ENCODE measurements at regions not wholly inside any gene's neighbourhood (a gene's known extent, or its start where the extent isn't known, plus 50 kb on each side); places are given as distances from the start of the nearest gene placed in this dataset.

DNA sequence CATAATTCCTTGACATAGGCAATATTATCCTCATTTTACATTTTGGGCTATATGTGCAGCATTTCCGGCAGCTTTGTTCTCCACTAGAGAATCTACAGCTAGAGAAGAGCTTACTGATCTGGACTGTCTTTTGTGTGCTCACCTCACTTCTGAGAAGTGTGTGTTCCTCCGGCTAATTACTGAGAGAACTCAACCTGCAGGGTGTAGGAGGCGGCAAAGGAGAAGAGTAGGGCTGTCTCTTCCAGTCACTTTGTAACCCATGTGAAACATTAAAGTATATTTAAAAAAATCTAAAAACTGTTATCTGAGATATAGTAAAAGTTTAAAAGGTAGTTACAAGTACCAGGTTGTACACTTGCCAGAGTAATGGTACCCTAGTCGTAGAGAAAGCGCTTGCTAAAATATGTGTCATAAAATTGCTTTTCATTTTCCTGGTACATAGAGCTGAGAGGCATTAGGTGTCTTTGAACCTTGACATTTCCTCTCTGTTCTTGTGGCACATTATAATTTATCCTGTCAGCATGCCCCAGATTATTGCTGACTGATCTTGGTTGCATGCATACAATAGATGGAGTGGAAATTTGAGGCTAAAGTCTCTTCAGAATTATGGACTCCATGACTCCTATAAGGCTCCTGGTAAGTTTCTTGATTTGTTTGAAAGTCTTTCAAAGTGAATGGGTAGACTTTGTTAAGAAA lies 381.9 kb downstream of the LMO7 start:
- Histone ChIP-seq H3K4ac (replicated peaks; ENCODE audit: insufficient read length, low read depth, low read length) (no peak overlapping the region), H2BK20ac (ENCODE audit: low read length) (no peak overlapping the region), H3K27me3 (replicated peaks in 1 of 4; ENCODE audit: control insufficient read depth in 3 of 4, extremely low read depth in 1 of 4, insufficient read depth in 3 of 4, low read length in 3 of 4) (no peaks in the 10 kb centered on the region), H2BK15ac (ENCODE audit: low read length) (no peak overlapping the region), H4K20me1 (replicated peaks in 1 of 2; ENCODE audit: control insufficient read depth in 1 of 2, insufficient read depth in 2 of 2, low read length in 2 of 2) (no peaks in the 10 kb centered on the region), H3K9ac (replicated peaks in 1 of 4; ENCODE audit: extremely low read depth in 1 of 4, low read depth in 3 of 4, low read length in 3 of 4) (no peak overlapping the region), H4K8ac (ENCODE audit: extremely low read depth, insufficient read depth, low read length) (no peak overlapping the region), H2BK12ac (ENCODE audit: low read depth, low read length) (no peak overlapping the region), H4K91ac (replicated peaks; ENCODE audit: insufficient read length, low read length) (no peak overlapping the region), H3K79me2 (ENCODE audit: control insufficient read depth in 1 of 2, insufficient read depth in 2 of 2, low read length in 2 of 2) (no peaks in the 10 kb centered on the region), H3K36me3 (ENCODE audit: control insufficient read depth in 2 of 4, insufficient read depth in 4 of 4, low read length in 3 of 4) (no peaks in the 10 kb centered on the region), H3K4me1 (replicated peaks in 1 of 4; ENCODE audit: control insufficient read depth in 3 of 4, insufficient read depth in 4 of 4, low read length in 3 of 4) (no peaks in the 10 kb centered on the region), H4K5ac (ENCODE audit: insufficient read length, low read depth, low read length) (no peak overlapping the region), H3K27ac (ENCODE audit: low read depth, low read length) (no peak overlapping the region), H3K23me2 (ENCODE audit: low read depth, low read length) (no peaks in the 10 kb centered on the region), H3K18ac (ENCODE audit: extremely low read depth, low read length) (no peak overlapping the region), H3K14ac (ENCODE audit: insufficient read length) (no peak overlapping the region), H3K9me3 (ENCODE audit: insufficient read depth in 2 of 2, low read depth in 1 of 2, low read length in 1 of 2) (no peaks in the 10 kb centered on the region), H3K79me1 (ENCODE audit: low read depth, low read length) (no peaks in the 10 kb centered on the region), H2AK5ac (ENCODE audit: low read depth, low read length) (no peak overlapping the region), H3K23ac (ENCODE audit: insufficient read length) (no peak overlapping the region), H2BK5ac (ENCODE audit: low read depth, low read length) (no peak overlapping the region), H3K4me3 (ENCODE audit: extremely low read depth in 1 of 4, insufficient read depth in 2 of 4, low read depth in 3 of 4, low read length in 4 of 4) (no peak overlapping the region), H2BK120ac (replicated peaks; ENCODE audit: low read depth, low read length) (no peak overlapping the region), H2AFZ (ENCODE audit: low read length) (no peak overlapping the region), H3K56ac (replicated peaks; ENCODE audit: insufficient read length, low read depth, low read length) (no peak overlapping the region), H3K4me2 (ENCODE audit: insufficient read depth in 1 of 2, low read depth in 2 of 2, low read length in 2 of 2) (no peak overlapping the region)
- WGBS, 2 experiments (ENCODE audit: extremely low coverage in 1 of 2, insufficient coverage in 1 of 2, insufficient read length in 1 of 2, insufficient replicate concordance in 2 of 2, low coverage in 1 of 2, low lambda C conversion rate in 2 of 2, missing lambda C conversion rate in 1 of 2): 79% methylated on average over 5 of the region's 5 CpGs; no CpG with 5 or more reads in 1 of the 2 experiments
- ChIA-PET CTCF (ENCODE audit: partially characterized antibody) (interaction anchor here (0.5 to 6.6 kb wide), 36 partner anchors 8 to 886 kb away, joined by 3 to 80 read pairs (median 4); no protein-coding TSS in a partner anchor), POLR2A (ENCODE audit: partially characterized antibody) (no interaction called here)
- TF ChIP-seq RFX5 (IDR thresholded peaks at IDR 0.05; ENCODE audit: borderline replicate concordance, low read depth, low read length): no peak
- no peak for TF ChIP-seq KDM1A (IDR thresholded peaks at IDR 0.05; ENCODE audit: borderline replicate concordance, low read length)
- TF ChIP-seq MAFK (IDR thresholded peaks at IDR 0.05; ENCODE audit: low read depth, low read length): no peak
- TF ChIP-seq ZNF274 (IDR thresholded peaks at IDR 0.05; ENCODE audit: borderline replicate concordance, extremely low read depth, low read length): no peak
- no peak for TF ChIP-seq SP2 (IDR thresholded peaks at IDR 0.05; ENCODE audit: low read length)
- TF ChIP-seq EZH2 (IDR thresholded peaks at IDR 0.05; ENCODE audit: low read depth, low read length, severe bottlenecking): no peak
- no peak for TF ChIP-seq POLR2A (IDR thresholded peaks at IDR 0.05; ENCODE audit: control extremely low read depth in 1 of 2, low read depth in 2 of 2, low read length in 2 of 2)
- TF ChIP-seq, protein P1, sequence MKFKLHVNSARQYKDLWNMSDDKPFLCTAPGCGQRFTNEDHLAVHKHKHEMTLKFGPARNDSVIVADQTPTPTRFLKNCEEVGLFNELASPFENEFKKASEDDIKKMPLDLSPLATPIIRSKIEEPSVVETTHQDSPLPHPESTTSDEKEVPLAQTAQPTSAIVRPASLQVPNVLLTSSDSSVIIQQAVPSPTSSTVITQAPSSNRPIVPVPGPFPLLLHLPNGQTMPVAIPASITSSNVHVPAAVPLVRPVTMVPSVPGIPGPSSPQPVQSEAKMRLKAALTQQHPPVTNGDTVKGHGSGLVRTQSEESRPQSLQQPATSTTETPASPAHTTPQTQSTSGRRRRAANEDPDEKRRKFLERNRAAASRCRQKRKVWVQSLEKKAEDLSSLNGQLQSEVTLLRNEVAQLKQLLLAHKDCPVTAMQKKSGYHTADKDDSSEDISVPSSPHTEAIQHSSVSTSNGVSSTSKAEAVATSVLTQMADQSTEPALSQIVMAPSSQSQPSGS (IDR thresholded peaks at IDR 0.05; ENCODE audit: low read length): no peak
- TF ChIP-seq JUN (IDR thresholded peaks at IDR 0.05; ENCODE audit: low read depth, low read length): no peak
- no peak for TF ChIP-seq CHD1 (IDR thresholded peaks at IDR 0.05; ENCODE audit: low read depth, low read length)
- TF ChIP-seq CHD2 (IDR thresholded peaks at IDR 0.05; ENCODE audit: low read length): no peak
- TF ChIP-seq CBX5 (IDR thresholded peaks at IDR 0.05; ENCODE audit: low read depth, low read length): no peak
- no peak for DNase-seq (ENCODE audit: low read depth in 1 of 2, low spot score in 2 of 2)
- no peak for FAIRE-seq

All from H1 (cell line).